HCT116 (cell line): ENCODE measurements at regions not wholly inside any gene's neighbourhood (a gene's known extent, or its start where the extent isn't known, plus 50 kb on each side); places are given as distances from the start of the nearest gene placed in this dataset.

Experiments
- ATAC-seq: fragments of 200-7000 bp; cut with Tn5 transposase; 2 replicates; pipeline ENCODE4 v1.9.1; 2020; ENCODE audit warnings: mild to moderate bottlenecking, moderate library complexity
- BruUV-seq: library from RNA; stranded (reverse); fragments of 400-500 nt; replicated peaks from 2 replicates; lab custom pipeline; 2021; lab: Mats Ljungman, UMichigan
- CTCF ChIA-PET: fragments of 300-600 bp; sonication (Branson Sonifier 250); formaldehyde crosslinking; loops from one replicate; lab custom pipeline; 2021; ENCODE audit warnings: antibody characterized with exemption; lab: Charles Lee
- POLR2A ChIA-PET: fragments of 300-600, 350-600 bp; sonication (Branson Sonifier 250); formaldehyde crosslinking; loops from one replicate; lab custom pipeline; 2021; ENCODE audit warnings: antibody characterized with exemption; lab: Charles Lee
- RAD21 ChIA-PET, 2 experiments: fragments of 300-600 bp; sonication (Branson Sonifier 250); formaldehyde crosslinking; loops; one replicate each; lab custom pipeline; 2023; ENCODE audit warnings: low total read pairs in 2 of 2; ENCODE audit not compliant: uncharacterized antibody in 2 of 2, unreplicated experiment in 2 of 2, low non-redundant PET in 1 of 2; lab: Charles Lee
- DNase-seq: peaks from one replicate; pipeline ENCODE4 v3.0.0-alpha.2; 2010; ENCODE audit warnings: low read depth, low spot score
- H2AFZ ChIP-seq: fragments of 200-600 bp; shearing (Covaris generic), sonication (generic); 2 replicates; pipeline ENCODE4 v1.6.1; 2017; ENCODE audit warnings: low read depth, mixed run types, mixed read lengths, antibody characterized with exemption, low read length; ENCODE audit not compliant: poor library complexity, severe bottlenecking
- H3K27ac ChIP-seq: 2 replicates; pipeline ENCODE4 v1.5.1; 2012; ENCODE audit warnings: low read depth, low read length
- H3K27me3 ChIP-seq: fragments of 200-600 bp; sonication (generic); 2 replicates; pipeline ENCODE4 v1.6.1; 2016; ENCODE audit warnings: mixed run types, low read length, mixed read lengths; ENCODE audit not compliant: insufficient read depth
- H3K36me3 ChIP-seq, 2 experiments: fragments of 200-500 bp in 1 of 2; fragments of 200-600 bp in 1 of 2; sonication (Bioruptor generic) in 1 of 2; sonication (generic) in 1 of 2; 2 replicates each; pipeline versions ENCODE4 v1.5.1 to v1.6.1; 2014 to 2016; ENCODE audit warnings: low read length in 2 of 2, inconsistent platforms in 1 of 2, mixed read lengths in 1 of 2, mixed run types in 1 of 2; ENCODE audit not compliant: insufficient read depth in 2 of 2, control insufficient read depth in 1 of 2
- H3K4me1 ChIP-seq, 2 experiments: fragments of 200-600 bp in 1 of 2; sonication (generic) in 1 of 2; 2 replicates each; pipeline versions ENCODE4 v1.5.1 to v1.6.1; 2012 to 2017; ENCODE audit warnings: low read length in 2 of 2, inconsistent platforms in 1 of 2, mild to moderate bottlenecking in 1 of 2, mixed read lengths in 1 of 2, mixed run types in 1 of 2, moderate library complexity in 1 of 2; ENCODE audit not compliant: insufficient read depth in 2 of 2, control insufficient read depth in 1 of 2
- H3K4me2 ChIP-seq: fragments of 200-600 bp; sonication (generic); 2 replicates; pipeline ENCODE4 v1.6.1; 2017; ENCODE audit warnings: mixed run types, low read length, mixed read lengths
- H3K4me3 ChIP-seq, 2 experiments: fragments of 200-600 bp in 1 of 2; sonication (generic) in 1 of 2; replicated peaks in 1 of 2; 2 replicates each; pipeline ENCODE4 v1.5.1; 2011 to 2016; ENCODE audit warnings: low read length in 2 of 2, control low read depth in 1 of 2, low read depth in 1 of 2, mild to moderate bottlenecking in 1 of 2, mixed read lengths in 1 of 2, mixed run types in 1 of 2
- H3K79me2 ChIP-seq: fragments of 200-600 bp; sonication (generic); 2 replicates; pipeline ENCODE4 v1.6.1; 2017; ENCODE audit warnings: mild to moderate bottlenecking, mixed run types, low read length, moderate library complexity, mixed read lengths; ENCODE audit not compliant: insufficient read depth
- H3K9ac ChIP-seq: fragments of 200-600 bp; sonication (generic); 2 replicates; pipeline ENCODE4 v1.6.1; 2016; ENCODE audit warnings: low read length, mixed read lengths
- H3K9me2 ChIP-seq: fragments of 200-600 bp; sonication (generic), shearing (Covaris generic); 2 replicates; pipeline ENCODE4 v1.6.1; 2017; ENCODE audit warnings: mixed run types, mild to moderate bottlenecking, moderate library complexity; ENCODE audit not compliant: insufficient read depth
- H3K9me3 ChIP-seq, 2 experiments: fragments of 200-500 bp in 1 of 2; fragments of 200-600 bp in 1 of 2; sonication (Bioruptor generic) in 1 of 2; sonication (generic) in 1 of 2; 2 replicates each; pipeline ENCODE4 v1.6.1; 2014 to 2017; ENCODE audit warnings: low read length in 2 of 2, mixed read lengths in 2 of 2, inconsistent platforms in 1 of 2, low read depth in 1 of 2, mild to moderate bottlenecking in 1 of 2, mixed run types in 1 of 2, moderate library complexity in 1 of 2; ENCODE audit not compliant: control insufficient read depth in 1 of 2, insufficient read depth in 1 of 2
- H4K20me1 ChIP-seq: fragments of 200-600 bp; sonication (generic), shearing (Covaris generic); 2 replicates; pipeline ENCODE4 v1.6.1; 2017; ENCODE audit warnings: mixed run types, mild to moderate bottlenecking, moderate library complexity; ENCODE audit not compliant: insufficient read depth
- CBX3 ChIP-seq: IDR thresholded peaks from 2 replicates; pipeline ENCODE4 v1.6.1; 2012; ENCODE audit warnings: low read depth
- EGR1 ChIP-seq: IDR thresholded peaks from 2 replicates; pipeline ENCODE4 v1.6.1; 2012; ENCODE audit warnings: low read depth
- ELF1 ChIP-seq: IDR thresholded peaks from 2 replicates; pipeline ENCODE4 v1.6.1; 2012; ENCODE audit warnings: low read depth, borderline replicate concordance
- EZH2 ChIP-seq: fragments of 200-600 bp; sonication (generic); IDR thresholded peaks from 2 replicates; pipeline ENCODE4 v1.6.1; 2017; ENCODE audit warnings: antibody characterized with exemption, mixed run types
- MAX ChIP-seq: IDR thresholded peaks from 2 replicates; pipeline ENCODE4 v1.6.1; 2012
- POLR2A ChIP-seq: IDR thresholded peaks from 2 replicates; pipeline ENCODE4 v1.7.0; 2011; ENCODE audit warnings: borderline replicate concordance; ENCODE audit not compliant: insufficient read depth, insufficient read length; ENCODE audit errors: extremely low read depth
- POLR2AphosphoS5 ChIP-seq: IDR thresholded peaks from 2 replicates; pipeline ENCODE4 v1.6.1; 2011; ENCODE audit warnings: mild to moderate bottlenecking, low read depth, low read length, moderate library complexity
- RAD21 ChIP-seq: IDR thresholded peaks from 2 replicates; pipeline ENCODE4 v1.6.1; 2012; ENCODE audit warnings: low read depth, mild to moderate bottlenecking
- SIN3A ChIP-seq: IDR thresholded peaks from 2 replicates; pipeline ENCODE4 v1.6.1; 2012; ENCODE audit warnings: low read depth
- SRF ChIP-seq: IDR thresholded peaks from 2 replicates; pipeline ENCODE4 v1.6.1; 2012; ENCODE audit warnings: low read depth
- YY1 ChIP-seq: IDR thresholded peaks from 2 replicates; pipeline ENCODE4 v1.6.1; 2011; ENCODE audit warnings: low read length, low read depth, moderate library complexity, mild to moderate bottlenecking; ENCODE audit not compliant: insufficient replicate concordance; ENCODE audit errors: extremely low read depth
- ZNF274 ChIP-seq: fragments of 200-500 bp; sonication (Bioruptor generic); IDR thresholded peaks from 2 replicates; pipeline ENCODE4 v1.6.1; 2014; ENCODE audit warnings: mild to moderate bottlenecking, low read depth, low read length, inconsistent platforms
- intact Hi-C: fragments of 100-400 bp; cut with micrococcal nuclease; formaldehyde crosslinking; loops from 2 replicates; pipeline ENCODE4 v1.10.0; 2022
- TF ChIP-seq, protein P1 (sequence below): IDR thresholded peaks from 2 replicates; pipeline ENCODE4 v1.6.1; 2011; ENCODE audit warnings: mild to moderate bottlenecking, low read length, moderate library complexity; ENCODE audit not compliant: insufficient replicate concordance; ENCODE audit errors: extremely low read depth
- TF ChIP-seq, protein P2 (sequence below): IDR thresholded peaks from 2 replicates; pipeline ENCODE4 v1.6.1; 2012
- TF ChIP-seq, protein P3 (sequence below): IDR thresholded peaks from 2 replicates; pipeline ENCODE4 v1.6.1; 2012; ENCODE audit warnings: low read depth

GRCh38 chr5:72628771-72629371, 121.7 kb upstream of the ZNF366 start:
- Histone ChIP-seq H2AFZ (no peak overlapping the region), H3K27me3 (no peaks in the 10 kb centered on the region), H3K9me3 (no peaks in the 10 kb centered on the region), H4K20me1 (no peaks in the 10 kb centered on the region), H3K4me2 (no peak overlapping the region), H3K4me3 (no peak overlapping the region), H3K4me1 (no peaks in the 10 kb centered on the region), H3K9ac (no peak overlapping the region), H3K27ac (no peak overlapping the region), H3K79me2 (no peaks in the 10 kb centered on the region), H3K9me2 (no peaks in the 10 kb centered on the region), H3K36me3 (no peaks in the 10 kb centered on the region)
- CTCF ChIA-PET = no interaction called here
- TF ChIP-seq EGR1 (no peak), POLR2A (no peak), CBX3 (no peak), SIN3A (no peak), ELF1 (no peak), SRF (no peak), YY1 (no peak), ZNF274 (no peak), EZH2 (no peak), POLR2AphosphoS5 (no peak), RAD21 (no peak), MAX (no peak)
- TF ChIP-seq, protein P1, sequence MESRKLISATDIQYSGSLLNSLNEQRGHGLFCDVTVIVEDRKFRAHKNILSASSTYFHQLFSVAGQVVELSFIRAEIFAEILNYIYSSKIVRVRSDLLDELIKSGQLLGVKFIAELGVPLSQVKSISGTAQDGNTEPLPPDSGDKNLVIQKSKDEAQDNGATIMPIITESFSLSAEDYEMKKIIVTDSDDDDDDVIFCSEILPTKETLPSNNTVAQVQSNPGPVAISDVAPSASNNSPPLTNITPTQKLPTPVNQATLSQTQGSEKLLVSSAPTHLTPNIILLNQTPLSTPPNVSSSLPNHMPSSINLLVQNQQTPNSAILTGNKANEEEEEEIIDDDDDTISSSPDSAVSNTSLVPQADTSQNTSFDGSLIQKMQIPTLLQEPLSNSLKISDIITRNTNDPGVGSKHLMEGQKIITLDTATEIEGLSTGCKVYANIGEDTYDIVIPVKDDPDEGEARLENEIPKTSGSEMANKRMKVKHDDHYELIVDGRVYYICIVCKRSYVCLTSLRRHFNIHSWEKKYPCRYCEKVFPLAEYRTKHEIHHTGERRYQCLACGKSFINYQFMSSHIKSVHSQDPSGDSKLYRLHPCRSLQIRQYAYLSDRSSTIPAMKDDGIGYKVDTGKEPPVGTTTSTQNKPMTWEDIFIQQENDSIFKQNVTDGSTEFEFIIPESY = no peak
- TF ChIP-seq, protein P2, sequence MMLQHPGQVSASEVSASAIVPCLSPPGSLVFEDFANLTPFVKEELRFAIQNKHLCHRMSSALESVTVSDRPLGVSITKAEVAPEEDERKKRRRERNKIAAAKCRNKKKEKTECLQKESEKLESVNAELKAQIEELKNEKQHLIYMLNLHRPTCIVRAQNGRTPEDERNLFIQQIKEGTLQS = no peak
- TF ChIP-seq, protein P3, sequence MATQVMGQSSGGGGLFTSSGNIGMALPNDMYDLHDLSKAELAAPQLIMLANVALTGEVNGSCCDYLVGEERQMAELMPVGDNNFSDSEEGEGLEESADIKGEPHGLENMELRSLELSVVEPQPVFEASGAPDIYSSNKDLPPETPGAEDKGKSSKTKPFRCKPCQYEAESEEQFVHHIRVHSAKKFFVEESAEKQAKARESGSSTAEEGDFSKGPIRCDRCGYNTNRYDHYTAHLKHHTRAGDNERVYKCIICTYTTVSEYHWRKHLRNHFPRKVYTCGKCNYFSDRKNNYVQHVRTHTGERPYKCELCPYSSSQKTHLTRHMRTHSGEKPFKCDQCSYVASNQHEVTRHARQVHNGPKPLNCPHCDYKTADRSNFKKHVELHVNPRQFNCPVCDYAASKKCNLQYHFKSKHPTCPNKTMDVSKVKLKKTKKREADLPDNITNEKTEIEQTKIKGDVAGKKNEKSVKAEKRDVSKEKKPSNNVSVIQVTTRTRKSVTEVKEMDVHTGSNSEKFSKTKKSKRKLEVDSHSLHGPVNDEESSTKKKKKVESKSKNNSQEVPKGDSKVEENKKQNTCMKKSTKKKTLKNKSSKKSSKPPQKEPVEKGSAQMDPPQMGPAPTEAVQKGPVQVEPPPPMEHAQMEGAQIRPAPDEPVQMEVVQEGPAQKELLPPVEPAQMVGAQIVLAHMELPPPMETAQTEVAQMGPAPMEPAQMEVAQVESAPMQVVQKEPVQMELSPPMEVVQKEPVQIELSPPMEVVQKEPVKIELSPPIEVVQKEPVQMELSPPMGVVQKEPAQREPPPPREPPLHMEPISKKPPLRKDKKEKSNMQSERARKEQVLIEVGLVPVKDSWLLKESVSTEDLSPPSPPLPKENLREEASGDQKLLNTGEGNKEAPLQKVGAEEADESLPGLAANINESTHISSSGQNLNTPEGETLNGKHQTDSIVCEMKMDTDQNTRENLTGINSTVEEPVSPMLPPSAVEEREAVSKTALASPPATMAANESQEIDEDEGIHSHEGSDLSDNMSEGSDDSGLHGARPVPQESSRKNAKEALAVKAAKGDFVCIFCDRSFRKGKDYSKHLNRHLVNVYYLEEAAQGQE = no peak
- BruUV-seq = no TSS peak
- RAD21 ChIA-PET = no interaction called here
- intact Hi-C loops = no loop called here
- POLR2A ChIA-PET = no interaction called here
- no peak for ATAC-seq
- no peak for DNase-seq
